Stimulated activated naive CD8-positive, alpha-beta T cell treated with anti-CD3 and anti-CD28 coated beads, Interleukin-15, Interleukin-2, amounts not matched to agents 100 ng/mL and 50 ng/mL, for 24 hours (primary cell): ENCODE measurements at regions not wholly inside any gene's neighbourhood (a gene's known extent, or its start where the extent isn't known, plus 50 kb on each side); places are given as distances from the start of the nearest gene placed in this dataset.
"Not testable (repeated sequence)": the region's sequence is repeated elsewhere in the genome, so short reads cannot be mapped to it uniquely, and the experiment has no call there.

Experiments
- H3K27ac Mint-ChIP-seq: one replicate; pipeline ENCODE4 v1.8.0; 2021; ENCODE audit warnings: mild to moderate bottlenecking, mixed read lengths
- H3K27me3 Mint-ChIP-seq: one replicate; pipeline ENCODE4 v1.8.0; 2021; ENCODE audit warnings: mixed read lengths
- H3K36me3 Mint-ChIP-seq: one replicate; pipeline ENCODE4 v1.8.0; 2021; ENCODE audit warnings: low read depth, mixed read lengths
- H3K4me1 Mint-ChIP-seq: one replicate; pipeline ENCODE4 v1.8.0; 2021; ENCODE audit warnings: low read depth, mixed read lengths
- H3K4me3 Mint-ChIP-seq: one replicate; pipeline ENCODE4 v1.8.0; 2021; ENCODE audit warnings: mild to moderate bottlenecking, mixed read lengths
- H3K9me3 Mint-ChIP-seq: one replicate; pipeline ENCODE4 v1.8.0; 2021; ENCODE audit warnings: mixed read lengths

GRCh38 chr17:68682903-68683302 is 81.7 kb upstream of the FAM20A start:
- Mint-ChIP-seq H3K27me3 (peaks cover 6% of the 10 kb centered on the region), H3K4me1 (no peaks in the 10 kb centered on the region), H3K9me3 (no peaks in the 10 kb centered on the region), H3K4me3 (no peak overlapping the region), H3K27ac (no peak overlapping the region), H3K36me3 (no peaks in the 10 kb centered on the region)

- H3K27ac Mint-ChIP-seq, result no peak overlapping the region
- peaks cover 16% of the 10 kb centered on the region for H3K27me3 Mint-ChIP-seq
- no peaks in the 10 kb centered on the region for H3K36me3 Mint-ChIP-seq
- no peaks in the 10 kb centered on the region for H3K4me1 Mint-ChIP-seq
- no peak overlapping the region for H3K4me3 Mint-ChIP-seq
- H3K9me3 Mint-ChIP-seq, result no peaks in the 10 kb centered on the region
Measured at GRCh38 chr17:68679882-68680281, 78.7 kb upstream of the FAM20A start.

DNA sequence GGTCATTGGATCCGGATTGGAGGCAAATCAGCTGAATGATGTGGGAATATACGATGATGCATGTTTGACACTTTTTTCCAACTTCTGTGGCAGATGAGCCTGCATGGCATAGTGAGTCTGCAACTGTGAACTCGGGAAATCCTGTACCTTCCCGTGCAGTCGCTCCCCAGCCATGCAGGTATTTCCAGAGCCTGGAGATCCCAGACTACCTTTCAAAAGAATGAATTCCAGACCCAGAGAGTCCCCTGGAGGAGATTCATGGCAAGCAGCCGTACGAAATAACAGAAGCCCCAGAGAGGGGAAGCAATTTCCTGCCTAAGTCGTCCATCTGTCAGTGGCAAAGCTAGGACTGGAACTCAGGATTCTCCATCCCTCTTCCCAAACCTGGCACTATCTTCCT is 75.7 kb upstream of the FAM20A start:
- Mint-ChIP-seq H3K4me3 (no peak overlapping the region), H3K27ac (no peak overlapping the region)

DNA sequence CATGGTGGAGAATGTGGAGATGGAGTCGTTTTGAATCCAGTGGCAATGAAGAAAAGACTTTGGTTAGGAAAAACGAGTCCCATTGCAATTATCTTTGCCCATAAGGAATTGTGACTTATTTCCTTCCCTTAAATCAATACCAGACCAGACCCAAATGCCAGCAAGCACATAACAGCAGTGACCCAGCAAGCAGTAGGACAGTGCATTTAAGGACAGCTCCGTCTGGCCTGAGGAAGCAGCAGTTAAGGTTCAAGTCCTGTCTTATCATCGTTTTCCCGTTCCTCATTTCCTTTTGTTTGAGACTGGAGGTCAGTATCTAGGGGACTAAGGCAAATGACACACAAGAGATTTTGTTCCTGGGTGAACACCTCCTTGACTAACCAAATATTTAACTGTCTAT is 74.6 kb upstream of the FAM20A start:
- H3K36me3 Mint-ChIP-seq, result no peaks in the 10 kb centered on the region
- H3K27me3 Mint-ChIP-seq, result peaks cover 19% of the 10 kb centered on the region
- no peaks in the 10 kb centered on the region for H3K4me1 Mint-ChIP-seq

More for the DNA sequence above, 75.7 kb upstream of the FAM20A start:
- Mint-ChIP-seq H3K9me3 (no peaks in the 10 kb centered on the region), H3K27me3 (peaks cover 13% of the 10 kb centered on the region), H3K36me3 (no peaks in the 10 kb centered on the region), H3K4me1 (no peaks in the 10 kb centered on the region)

DNA sequence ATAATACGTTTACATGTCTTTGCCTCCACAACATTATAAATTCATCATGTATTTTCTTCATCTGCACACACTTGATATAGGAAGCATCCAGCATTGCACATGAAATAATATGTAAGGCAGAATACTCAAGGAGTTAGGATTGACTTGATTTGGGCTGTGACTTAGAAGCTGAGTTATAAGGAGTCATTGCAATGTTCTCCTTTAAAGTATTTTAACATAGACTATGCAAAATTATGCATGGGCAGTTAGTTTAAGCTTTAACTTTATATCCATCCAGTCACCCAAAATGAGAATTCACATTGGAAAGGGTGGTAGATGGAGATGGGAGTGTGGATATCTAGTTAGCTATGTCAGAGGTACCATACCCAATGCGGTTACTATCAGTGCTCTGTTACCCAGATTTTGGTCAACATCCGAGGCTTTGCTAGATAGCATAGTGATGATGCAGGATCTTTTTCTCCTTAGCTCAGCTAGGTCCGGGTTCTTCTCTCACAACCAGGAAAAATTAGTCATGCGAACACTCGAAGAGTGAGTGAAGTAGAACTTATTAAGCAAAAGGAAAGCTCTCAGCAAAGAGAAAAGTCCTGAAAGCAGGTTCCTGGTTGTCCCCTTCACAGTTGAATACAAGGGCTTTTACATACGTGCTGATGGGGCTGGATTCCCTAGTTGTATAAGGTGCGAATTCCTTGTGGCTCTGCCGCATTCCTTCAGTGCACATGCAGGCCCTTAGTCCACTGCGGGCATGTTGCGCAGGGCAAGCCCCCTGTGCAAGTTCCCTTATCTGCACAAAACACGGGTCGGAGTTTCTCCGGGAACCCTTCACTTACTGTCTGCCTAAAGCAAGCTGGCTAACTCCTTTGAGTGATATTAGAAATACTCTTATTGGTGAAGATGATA is 73.1 kb upstream of the FAM20A start:
- H3K4me1 Mint-ChIP-seq, result no peaks in the 10 kb centered on the region
- no peak overlapping the region for H3K4me3 Mint-ChIP-seq
- no peaks in the 10 kb centered on the region for H3K9me3 Mint-ChIP-seq
- no peaks in the 10 kb centered on the region for H3K36me3 Mint-ChIP-seq
- H3K27ac Mint-ChIP-seq, result no peak overlapping the region
- H3K27me3 Mint-ChIP-seq, result peaks cover 23% of the 10 kb centered on the region

More for the DNA sequence above, 74.6 kb upstream of the FAM20A start:
- H3K27ac Mint-ChIP-seq, result no peak overlapping the region
- H3K9me3 Mint-ChIP-seq, result no peaks in the 10 kb centered on the region
- no peak overlapping the region for H3K4me3 Mint-ChIP-seq

DNA sequence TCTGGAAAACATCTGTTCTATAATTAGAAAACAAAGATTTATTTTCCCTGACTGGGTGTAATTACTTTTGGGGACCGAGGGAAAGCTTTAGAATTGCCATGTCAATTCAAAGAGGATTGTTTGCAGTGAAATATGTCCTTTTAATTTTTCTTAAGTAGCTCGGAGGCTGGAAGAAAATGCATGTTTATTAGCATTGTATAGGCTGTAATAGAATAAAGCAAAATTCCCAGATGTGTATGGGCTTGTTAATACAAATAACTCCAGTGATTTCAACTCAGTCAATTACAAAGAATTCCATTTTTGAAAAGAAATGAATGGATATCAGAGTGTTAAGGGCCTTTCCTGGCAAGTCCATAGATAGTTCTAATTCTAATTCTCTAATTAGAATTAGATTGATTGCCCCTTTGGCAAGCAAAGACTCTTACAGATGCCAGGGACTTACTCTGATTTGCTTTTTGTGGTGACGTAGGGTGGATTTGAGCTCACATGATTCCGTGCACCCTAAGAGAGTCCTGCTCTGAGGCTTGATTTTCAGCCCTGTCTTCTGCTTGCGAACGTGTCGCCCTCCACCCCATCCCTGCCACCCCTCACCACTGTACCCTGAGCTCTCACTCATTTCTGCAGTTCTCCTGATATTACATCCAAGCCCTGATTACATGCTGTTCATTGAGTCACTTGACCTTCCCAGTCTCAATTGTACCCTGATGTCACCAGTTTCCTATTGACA is 70.0 kb upstream of the FAM20A start:
- H3K27me3 Mint-ChIP-seq, result peaks cover 26% of the 10 kb centered on the region
- no peaks in the 10 kb centered on the region for H3K36me3 Mint-ChIP-seq
- no peak overlapping the region for H3K4me3 Mint-ChIP-seq
- H3K9me3 Mint-ChIP-seq, result no peaks in the 10 kb centered on the region
- H3K27ac Mint-ChIP-seq, result no peak overlapping the region
- no peaks in the 10 kb centered on the region for H3K4me1 Mint-ChIP-seq

DNA sequence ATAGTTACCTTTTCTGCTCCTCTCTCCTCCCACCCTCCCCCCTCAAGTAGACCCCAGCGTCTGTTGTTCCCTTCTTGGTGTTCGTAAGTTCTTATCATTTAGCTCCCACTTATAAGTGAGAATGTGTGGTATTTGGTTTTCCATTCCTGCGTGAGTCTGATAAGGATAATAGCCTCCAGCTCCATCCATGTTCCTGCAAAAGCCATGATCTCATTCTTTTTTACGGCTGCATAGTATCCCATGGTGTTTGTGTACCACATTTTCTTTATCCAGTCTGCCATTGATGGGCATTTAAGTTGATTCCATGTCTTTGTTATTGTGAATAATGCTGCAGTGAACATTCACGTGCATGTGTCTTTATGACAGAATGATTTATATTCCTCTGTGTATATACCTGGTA is 65.3 kb upstream of the FAM20A start:
- H3K27ac Mint-ChIP-seq, H3K9me3 Mint-ChIP-seq, H3K36me3 Mint-ChIP-seq, H3K4me1 Mint-ChIP-seq, H3K4me3 Mint-ChIP-seq: not testable (repeated sequence)
- peaks cover 25% of the 10 kb centered on the region for H3K27me3 Mint-ChIP-seq

GRCh38 chr17:68665373-68665772 is 64.2 kb upstream of the FAM20A start:
- Mint-ChIP-seq H3K4me1 (no peaks in the 10 kb centered on the region), H3K27ac (no peak overlapping the region)

DNA sequence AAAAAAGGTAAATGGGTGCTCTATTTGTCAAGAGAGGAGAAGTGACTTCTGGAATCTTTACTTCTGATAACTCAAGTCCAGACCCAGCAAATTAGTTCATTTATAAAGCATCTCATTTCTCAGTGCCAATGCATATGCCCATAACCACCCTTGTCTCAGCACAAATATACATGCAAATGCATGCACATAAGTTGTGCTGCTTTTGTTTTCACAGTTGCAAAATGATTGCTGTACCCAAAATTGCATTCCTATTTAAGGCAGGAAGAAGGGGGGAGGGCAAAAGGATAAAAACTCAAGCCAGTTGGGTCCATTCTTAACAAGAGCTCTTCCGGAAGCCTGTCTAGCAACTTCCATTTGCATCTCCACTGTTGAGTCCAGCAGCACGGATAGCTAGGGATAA is 61.3 kb upstream of the FAM20A start:
- Mint-ChIP-seq H3K9me3 (no peaks in the 10 kb centered on the region), H3K27ac (no peak overlapping the region), H3K4me1 (no peaks in the 10 kb centered on the region), H3K36me3 (no peaks in the 10 kb centered on the region), H3K27me3 (peaks cover 20% of the 10 kb centered on the region), H3K4me3 (no peak overlapping the region)

More at GRCh38 chr17:68665373-68665772, 64.2 kb upstream of the FAM20A start:
- Mint-ChIP-seq H3K36me3 (no peaks in the 10 kb centered on the region), H3K9me3 (no peaks in the 10 kb centered on the region), H3K27me3 (peaks cover 23% of the 10 kb centered on the region), H3K4me3 (no peak overlapping the region)

- Mint-ChIP-seq H3K36me3 (no peaks in the 10 kb centered on the region), H3K27ac (no peak overlapping the region), H3K4me1 (no peaks in the 10 kb centered on the region), H3K27me3 (peaks cover 20% of the 10 kb centered on the region), H3K4me3 (no peak overlapping the region), H3K9me3 (no peaks in the 10 kb centered on the region)
Measured at GRCh38 chr17:68662037-68662432, 60.9 kb upstream of the FAM20A start.

DNA sequence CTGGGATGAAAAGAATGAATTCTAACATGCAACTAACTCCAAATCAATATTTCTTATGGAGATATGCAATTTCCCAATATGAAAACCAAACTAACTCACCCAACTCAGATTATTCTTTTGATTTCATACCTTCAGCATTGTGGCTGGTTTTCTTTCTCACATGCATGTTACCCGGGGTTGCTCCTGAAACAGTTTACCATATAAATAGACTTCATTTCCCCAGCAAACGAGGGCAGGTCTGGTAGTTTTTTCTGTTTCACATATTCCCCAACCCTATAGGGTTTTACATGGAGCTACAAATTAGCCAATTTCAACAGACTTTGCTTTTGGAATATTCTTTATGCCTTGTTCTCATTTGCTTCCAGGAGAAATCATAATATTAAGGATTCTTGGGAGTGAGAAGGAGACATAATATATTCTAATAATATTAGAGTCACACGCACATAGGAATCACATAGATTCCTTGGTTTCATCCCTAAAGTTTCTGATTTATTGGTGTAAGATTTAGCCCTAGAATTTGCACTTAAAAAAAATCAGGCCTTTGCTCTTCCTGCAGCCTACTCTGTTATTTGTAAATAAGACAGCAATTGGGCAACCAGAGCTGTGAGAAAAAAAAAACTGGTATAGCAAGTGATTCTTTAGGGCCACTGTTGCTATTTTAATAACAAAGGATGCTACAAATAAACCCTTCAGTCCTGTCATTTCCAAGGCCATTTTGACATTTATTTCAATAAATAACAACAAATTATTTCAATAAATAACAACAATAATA is 60.3 kb upstream of the FAM20A start:
- Mint-ChIP-seq H3K36me3 (no peaks in the 10 kb centered on the region), H3K4me3 (no peak overlapping the region), H3K9me3 (no peaks in the 10 kb centered on the region), H3K27me3 (peaks cover 19% of the 10 kb centered on the region), H3K27ac (no peak overlapping the region), H3K4me1 (no peaks in the 10 kb centered on the region)

GRCh38 chr17:68660302-68660701 is 59.1 kb upstream of the FAM20A start:
- H3K4me1 Mint-ChIP-seq, result no peaks in the 10 kb centered on the region
- no peak overlapping the region for H3K27ac Mint-ChIP-seq
- H3K36me3 Mint-ChIP-seq, result no peaks in the 10 kb centered on the region
- H3K27me3 Mint-ChIP-seq, result peaks cover 11% of the 10 kb centered on the region
- H3K9me3 Mint-ChIP-seq, result no peaks in the 10 kb centered on the region
- no peak overlapping the region for H3K4me3 Mint-ChIP-seq

DNA sequence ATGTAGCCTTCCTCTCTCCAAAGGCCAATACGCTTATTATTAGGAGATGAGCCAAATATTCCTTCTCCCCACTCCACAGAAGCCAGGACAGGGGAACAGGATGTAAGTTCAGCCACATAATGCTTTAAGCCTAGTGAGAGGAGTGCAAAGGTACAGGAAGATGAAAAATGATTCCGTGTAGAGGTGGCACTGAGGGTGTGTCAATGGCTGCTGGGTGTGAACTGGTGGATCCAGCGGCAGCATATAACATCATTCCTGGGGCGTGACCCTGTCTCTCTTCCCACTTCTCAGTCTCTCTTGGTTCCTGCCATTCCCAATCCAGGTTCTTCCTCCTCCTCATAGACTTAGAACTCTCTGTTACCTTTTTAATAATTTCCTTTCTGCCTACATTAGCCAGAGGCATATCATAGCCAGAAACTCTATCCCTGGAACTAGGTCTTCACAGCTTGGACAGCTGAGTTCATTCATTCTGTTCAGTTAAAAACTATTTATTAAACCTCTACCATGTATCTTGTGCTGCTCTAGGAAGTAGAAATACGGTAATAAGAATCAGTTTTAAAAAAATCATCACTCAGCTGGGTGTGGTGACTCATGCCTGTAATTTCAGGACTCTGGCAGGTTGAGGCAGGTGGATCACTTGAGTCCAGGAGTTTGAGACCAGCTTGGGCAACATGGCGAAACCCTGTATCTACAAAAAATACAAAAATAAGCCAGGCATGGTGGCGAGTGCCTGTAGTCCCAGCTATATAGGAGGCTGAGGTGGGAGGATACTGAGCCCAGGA is 58.0 kb upstream of the FAM20A start:
- Mint-ChIP-seq H3K4me3 (no peak overlapping the region), H3K36me3 (no peaks in the 10 kb centered on the region), H3K27ac (no peak overlapping the region)

DNA sequence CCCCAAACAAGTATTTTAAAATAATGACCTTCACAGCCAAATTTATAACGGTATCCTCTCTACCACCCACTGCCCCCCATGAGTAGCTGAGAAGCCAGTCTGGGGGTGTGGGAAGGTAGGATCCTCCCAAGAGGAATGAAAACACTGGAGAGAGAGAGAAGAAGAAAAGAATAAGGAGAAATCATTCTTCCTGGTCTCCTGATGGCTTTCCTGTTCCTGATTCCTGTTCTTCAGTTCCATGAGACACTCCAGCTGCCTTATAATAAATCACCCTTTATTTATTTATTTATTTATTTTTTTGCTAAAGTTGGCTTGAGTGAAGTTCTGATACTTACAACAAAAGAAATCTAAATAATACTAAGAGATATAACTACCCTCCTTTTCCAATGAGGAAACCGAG is 56.4 kb upstream of the FAM20A start:
- Mint-ChIP-seq H3K27me3 (peaks cover 7% of the 10 kb centered on the region), H3K4me3 (no peak overlapping the region), H3K4me1 (no peaks in the 10 kb centered on the region), H3K36me3 (no peaks in the 10 kb centered on the region), H3K9me3 (no peaks in the 10 kb centered on the region), H3K27ac (no peak overlapping the region)

More for the DNA sequence above, 58.0 kb upstream of the FAM20A start:
- no peaks in the 10 kb centered on the region for H3K9me3 Mint-ChIP-seq
- peaks cover 11% of the 10 kb centered on the region for H3K27me3 Mint-ChIP-seq
- no peaks in the 10 kb centered on the region for H3K4me1 Mint-ChIP-seq
